ENCODE measurements at regions not wholly inside any gene's neighbourhood (a gene's known extent, or its start where the extent isn't known, plus 50 kb on each side); places are given as distances from the start of the nearest gene placed in this dataset.

DNA sequence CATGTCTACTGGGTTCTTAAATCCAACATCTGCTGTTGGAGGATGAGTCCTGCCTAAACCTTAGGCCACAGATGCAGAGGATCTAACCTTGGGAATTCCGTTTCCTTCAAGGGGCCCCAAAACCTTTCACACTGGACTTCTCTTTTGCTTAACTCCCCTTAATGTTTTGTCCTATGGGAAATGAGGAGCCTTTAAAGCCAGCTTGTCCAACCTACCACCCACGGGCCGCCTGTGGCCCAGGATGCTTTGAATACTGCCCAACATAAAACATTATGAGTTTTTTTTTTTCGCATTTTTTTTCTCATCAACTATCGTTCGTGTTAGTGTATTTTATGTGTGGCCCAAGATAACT, 157.2 kb upstream of the SLC1A4 start:
- TF ChIP-seq POLR2AphosphoS5 (IDR thresholded peaks at IDR 0.05) (no peak), POLR2A (IDR thresholded peaks at IDR 0.05) (no peak), CTCF (IDR thresholded peaks at IDR 0.05) (no peak), EP300 (IDR thresholded peaks at IDR 0.05) (no peak)
